ENCODE measurements at regions not wholly inside any gene's neighbourhood (a gene's known extent, or its start where the extent isn't known, plus 50 kb on each side); places are given as distances from the start of the nearest gene placed in this dataset.

DNA sequence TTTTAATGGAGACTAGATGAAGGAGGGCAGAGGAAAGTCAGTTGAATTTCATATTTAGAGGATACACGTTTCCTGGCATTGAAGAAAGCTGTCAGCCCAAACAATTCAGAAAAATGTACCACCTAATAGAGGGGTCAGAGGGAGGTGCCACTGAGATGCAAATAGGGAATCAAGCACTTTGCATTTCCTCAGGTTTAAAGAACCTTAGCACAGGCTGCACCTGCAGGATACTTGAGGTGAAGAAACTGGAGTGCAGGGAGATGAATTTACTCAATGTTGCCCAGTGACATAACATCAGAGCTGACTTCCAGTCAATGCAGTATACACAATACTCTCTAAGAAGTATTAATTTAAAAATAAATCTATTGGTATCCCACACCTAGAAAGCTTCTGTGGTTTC is 67.0 kb upstream of the MAST4 start:
- Mint-ChIP-seq H3K36me3 (no peaks in the 10 kb centered on the region), H3K27me3 (no peaks in the 10 kb centered on the region), H3K4me1 (peaks cover 0 to 8% (median 3%) of the 10 kb centered on the region in 3 donors), H3K9me3 (peaks cover 0 to 1% (median 0%) of the 10 kb centered on the region in 3 donors), H3K4me3 (no peak overlapping the region), H3K27ac (no peak overlapping the region)

DNA sequence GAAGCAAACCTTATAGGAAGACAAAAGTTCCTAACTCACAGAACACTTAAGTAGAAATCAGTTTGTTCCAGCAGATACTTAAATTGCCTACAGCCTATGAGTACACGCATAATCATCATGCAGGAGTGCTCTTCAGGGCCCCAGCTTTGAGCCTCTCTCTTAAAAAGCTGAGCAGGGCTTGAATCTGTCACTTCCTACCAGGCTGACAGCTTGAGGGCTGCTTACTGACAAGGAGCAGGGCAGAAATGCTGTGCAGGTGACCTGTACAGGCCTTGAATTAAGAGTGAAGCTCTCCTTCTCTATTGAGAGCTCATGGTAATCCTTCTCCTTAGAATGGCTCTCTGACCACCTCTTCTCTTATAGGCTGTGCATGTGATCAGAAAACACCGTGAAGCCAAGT is 66.5 kb upstream of the MAST4 start:
- Mint-ChIP-seq H3K4me3 (no peak overlapping the region), H3K9me3 (no peaks in the 10 kb centered on the region), H3K27me3 (no peaks in the 10 kb centered on the region), H3K4me1 (peaks cover 0 to 6% (median 3%) of the 10 kb centered on the region in 3 donors), H3K27ac (peak overlapping the region in 1 of 3 donors; percentile 50), H3K36me3 (no peaks in the 10 kb centered on the region)

GRCh38 chr5:66538126-66538525 is 58.1 kb upstream of the MAST4 start:
- Mint-ChIP-seq H3K27me3 (no peaks in the 10 kb centered on the region), H3K9me3 (no peaks in the 10 kb centered on the region), H3K4me3 (no peak overlapping the region), H3K36me3 (peaks cover 4% of the 10 kb centered on the region), H3K27ac (no peak overlapping the region), H3K4me1 (peaks cover 5 to 9% (median 5%) of the 10 kb centered on the region in 3 donors)

GRCh38 chr5:66538531-66538930 is 57.7 kb upstream of the MAST4 start:
- H3K27me3 Mint-ChIP-seq: no peaks in the 10 kb centered on the region
- H3K27ac Mint-ChIP-seq: no peak overlapping the region
- peaks cover 5 to 9% (median 5%) of the 10 kb centered on the region in 3 donors for H3K4me1 Mint-ChIP-seq
- no peaks in the 10 kb centered on the region for H3K9me3 Mint-ChIP-seq
- no peak overlapping the region for H3K4me3 Mint-ChIP-seq
- peaks cover 4% of the 10 kb centered on the region for H3K36me3 Mint-ChIP-seq

DNA sequence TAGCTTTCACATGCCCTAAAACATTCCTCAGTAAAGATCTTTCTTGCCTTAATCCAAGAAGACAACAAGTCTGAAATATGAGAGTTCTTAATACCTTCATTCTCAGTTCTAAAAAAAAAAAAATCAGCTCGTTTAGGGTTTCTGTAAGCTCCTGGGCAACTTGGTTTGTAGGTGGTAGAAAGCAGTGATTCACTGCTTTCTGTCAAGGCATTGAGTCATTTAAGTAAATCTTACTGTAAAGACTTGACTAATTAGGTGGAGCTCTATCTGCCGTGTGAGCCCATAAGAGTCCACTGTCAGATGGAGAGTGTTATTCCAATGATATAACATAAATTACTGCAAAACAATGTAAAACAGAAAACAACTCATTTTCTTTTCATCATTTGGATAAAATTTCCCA is 56.1 kb upstream of the MAST4 start:
- H3K27me3 Mint-ChIP-seq: no peaks in the 10 kb centered on the region
- peaks cover 4% of the 10 kb centered on the region for H3K36me3 Mint-ChIP-seq
- H3K9me3 Mint-ChIP-seq: no peaks in the 10 kb centered on the region
- peaks cover 5 to 9% (median 6%) of the 10 kb centered on the region in 3 donors for H3K4me1 Mint-ChIP-seq
- H3K27ac Mint-ChIP-seq: no peak overlapping the region
- H3K4me3 Mint-ChIP-seq: no peak overlapping the region

- Mint-ChIP-seq H3K9me3 (no peaks in the 10 kb centered on the region), H3K4me1 (peaks cover 4 to 6% (median 5%) of the 10 kb centered on the region in 3 donors), H3K4me3 (no peak overlapping the region), H3K36me3 (no peaks in the 10 kb centered on the region), H3K27ac (no peak overlapping the region), H3K27me3 (no peaks in the 10 kb centered on the region)
Observed at GRCh38 chr5:66542711-66543110, 53.5 kb upstream of the MAST4 start.

Data from IgD-negative memory B cell (primary cell).